Glomerular endothelial cell (primary cell): ENCODE measurements at regions not wholly inside any gene's neighbourhood (a gene's known extent, or its start where the extent isn't known, plus 50 kb on each side); places are given as distances from the start of the nearest gene placed in this dataset.

Experiments used
- DNase-seq: peaks from one replicate; pipeline ENCODE4 v3.0.0-alpha.2; 2011; ENCODE audit warnings: low read depth, low spot score; ENCODE audit errors: extremely low read depth

- no peak for DNase-seq
Measured at GRCh38 chr1:101316256-101316655, 79.4 kb downstream of the S1PR1 start.

- DNase-seq = no peak
Measured at GRCh38 chr1:101316799-101317198, 80.0 kb downstream of the S1PR1 start.

DNA sequence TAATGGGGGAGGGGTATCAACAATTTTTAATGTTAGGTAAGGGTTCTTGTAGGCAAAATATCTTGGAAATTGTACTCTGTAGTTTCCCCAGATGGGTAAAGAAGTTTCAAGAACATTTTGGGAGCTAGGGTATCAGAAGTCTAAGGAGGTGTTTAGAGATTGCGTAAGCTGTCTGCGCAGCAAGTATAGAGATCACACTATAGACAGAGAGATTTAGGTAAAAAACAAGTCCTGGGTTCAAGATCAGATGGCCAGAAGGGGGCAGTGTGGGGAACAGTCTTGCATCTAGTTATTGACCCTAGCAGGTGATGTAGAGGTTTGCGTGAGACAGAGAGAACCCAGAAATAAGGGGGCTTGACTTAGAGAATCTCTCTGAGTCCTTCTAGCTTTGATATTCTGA is 80.8 kb downstream of the S1PR1 start:
- no peak for DNase-seq

- no peak for DNase-seq
Measured at GRCh38 chr1:101323535-101323934, 86.7 kb downstream of the S1PR1 start.

GRCh38 chr1:101325144-101325543 is 88.3 kb downstream of the S1PR1 start:
- DNase-seq = no peak

GRCh38 chr1:101330427-101331130 is 93.8 kb downstream of the S1PR1 start:
- no peak for DNase-seq

- no peak for DNase-seq
Measured at GRCh38 chr1:101331794-101332193, 95.0 kb downstream of the S1PR1 start.

GRCh38 chr1:101332633-101333032 is 95.8 kb downstream of the S1PR1 start:
- no peak for DNase-seq

DNA sequence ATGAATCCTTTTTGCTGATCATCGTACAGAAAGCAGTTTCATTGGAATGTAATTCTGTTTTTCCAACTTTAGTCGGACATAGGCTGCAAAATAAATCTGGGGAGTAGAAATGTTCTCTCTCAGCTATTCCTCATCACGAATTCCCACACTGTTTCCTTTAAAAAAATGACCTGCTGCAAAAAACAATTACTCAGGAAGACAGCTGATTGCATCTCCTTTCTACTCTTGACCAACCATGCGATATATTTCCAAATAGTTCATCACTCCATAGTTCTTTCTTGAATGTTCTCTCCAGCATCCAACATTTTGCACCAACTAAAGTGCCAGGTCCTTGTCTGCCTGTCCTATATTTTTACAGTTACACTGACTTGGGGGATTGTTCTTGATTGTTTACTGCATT is 96.4 kb downstream of the S1PR1 start:
- DNase-seq = no peak

- DNase-seq = no peak
Measured at GRCh38 chr1:101337968-101338367, 101.1 kb downstream of the S1PR1 start.

GRCh38 chr1:101338714-101339430 is 102.1 kb downstream of the S1PR1 start:
- DNase-seq = no peak

DNA sequence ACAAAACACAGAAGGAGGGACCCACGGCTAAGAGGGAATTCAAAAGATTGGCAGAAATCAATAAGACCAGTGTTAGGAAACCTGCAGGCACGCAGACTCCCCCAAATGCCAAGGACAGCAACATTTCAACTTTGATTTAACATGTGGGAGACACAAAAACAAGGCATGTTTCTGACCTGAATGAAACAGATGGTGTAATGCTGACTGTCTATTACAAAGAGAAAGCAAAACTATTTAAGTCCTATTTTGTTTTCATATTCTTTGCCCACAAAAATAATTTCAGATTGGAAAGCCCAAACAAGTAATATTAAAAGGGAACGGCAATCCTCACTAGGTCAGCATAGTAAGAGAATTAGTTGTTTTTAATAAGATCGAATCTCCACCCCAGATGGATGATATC is 107.9 kb downstream of the S1PR1 start:
- DNase-seq = no peak

- no peak for DNase-seq
Measured at GRCh38 chr1:101346419-101346818, 109.6 kb downstream of the S1PR1 start.

DNA sequence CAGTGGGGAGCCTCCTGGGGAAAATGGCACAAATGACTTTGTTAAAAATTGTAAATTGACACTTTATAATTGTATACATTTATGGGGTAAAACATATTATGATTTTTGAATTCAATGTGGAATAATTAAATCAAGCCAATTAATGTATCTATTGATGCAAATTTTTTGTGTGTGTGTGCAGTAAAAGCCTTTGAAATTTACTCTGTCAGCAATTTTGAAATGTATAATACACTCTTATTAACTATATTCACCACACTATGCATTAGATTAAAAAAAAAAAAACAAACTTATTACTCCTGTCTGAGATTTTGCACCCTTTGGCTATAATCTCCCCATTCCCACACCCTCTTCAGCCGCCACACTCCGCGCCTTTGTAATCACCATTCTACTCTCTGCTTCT is 119.2 kb downstream of the S1PR1 start:
- DNase-seq = no peak

DNA sequence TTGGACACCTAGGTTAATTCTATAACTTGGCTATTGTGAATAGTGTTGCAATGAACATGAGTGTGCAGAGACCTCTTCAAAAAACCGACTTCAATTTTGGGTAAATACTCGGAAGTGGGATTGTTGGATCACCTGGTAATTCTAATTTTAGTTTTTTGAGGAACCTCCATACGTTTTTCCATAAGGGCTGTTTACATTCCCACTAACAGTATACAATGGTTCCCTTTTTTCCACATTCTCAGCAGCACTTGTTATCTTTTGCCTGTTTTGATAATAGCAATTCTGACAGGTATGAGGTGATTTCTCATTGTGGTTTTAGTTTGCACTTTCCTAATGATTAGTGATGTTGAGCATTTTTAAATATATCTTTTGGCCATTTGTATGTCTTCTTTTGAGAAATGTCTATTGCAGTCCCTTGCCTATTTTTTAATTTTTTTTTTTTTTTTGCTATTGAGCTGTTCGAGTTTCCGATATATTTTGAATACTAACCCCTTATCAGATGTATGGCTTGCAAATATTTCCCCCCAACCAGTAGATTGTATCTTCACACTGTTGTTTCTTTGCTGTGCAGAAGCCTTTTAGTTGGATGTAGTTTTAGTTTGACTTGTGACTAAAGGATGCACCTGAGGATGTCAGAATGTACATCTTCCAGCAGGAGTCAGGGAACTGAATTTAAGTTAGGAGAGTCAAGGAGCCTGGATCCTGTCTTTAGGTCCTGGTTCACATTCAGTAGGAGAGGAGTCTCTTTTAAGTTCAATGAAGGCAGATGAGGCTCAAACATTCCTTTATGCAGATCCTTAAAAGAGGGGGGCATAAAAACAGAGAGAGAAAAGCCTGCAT is 120.0 kb downstream of the S1PR1 start:
- DNase-seq = no peak

DNA sequence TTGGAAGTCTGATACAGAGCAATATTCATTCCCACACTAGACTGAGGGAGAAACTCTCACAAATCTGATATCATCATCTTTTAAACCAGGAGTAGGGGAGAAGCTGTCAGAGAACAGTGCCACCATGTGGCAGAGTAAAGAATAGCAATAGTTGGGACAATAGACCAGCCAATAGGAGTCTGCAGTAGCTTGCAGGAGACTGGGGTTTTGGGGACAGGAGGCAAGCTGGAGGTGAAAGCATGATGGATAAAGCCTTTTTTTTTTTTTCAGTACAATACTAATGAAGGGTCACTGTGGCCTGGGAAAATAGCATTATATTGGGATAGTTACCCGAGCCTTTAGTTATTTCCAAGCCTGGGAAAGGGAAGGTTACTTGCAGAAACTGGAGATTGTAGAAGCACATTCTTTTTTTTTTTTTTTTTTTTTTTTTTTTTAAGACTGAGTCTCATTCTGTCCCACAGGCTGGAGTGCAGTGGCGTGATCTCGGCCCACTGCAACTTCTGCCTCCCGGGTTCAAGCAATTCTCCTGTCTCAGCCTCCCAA is 120.7 kb downstream of the S1PR1 start:
- DNase-seq = peak; percentile 89

- no peak for DNase-seq
Measured at GRCh38 chr1:101360506-101360905, 123.7 kb downstream of the S1PR1 start.

GRCh38 chr1:101363891-101364318 is 127.1 kb downstream of the S1PR1 start:
- DNase-seq = no peak

GRCh38 chr1:101364370-101365120 is 127.7 kb downstream of the S1PR1 start:
- no peak for DNase-seq

DNA sequence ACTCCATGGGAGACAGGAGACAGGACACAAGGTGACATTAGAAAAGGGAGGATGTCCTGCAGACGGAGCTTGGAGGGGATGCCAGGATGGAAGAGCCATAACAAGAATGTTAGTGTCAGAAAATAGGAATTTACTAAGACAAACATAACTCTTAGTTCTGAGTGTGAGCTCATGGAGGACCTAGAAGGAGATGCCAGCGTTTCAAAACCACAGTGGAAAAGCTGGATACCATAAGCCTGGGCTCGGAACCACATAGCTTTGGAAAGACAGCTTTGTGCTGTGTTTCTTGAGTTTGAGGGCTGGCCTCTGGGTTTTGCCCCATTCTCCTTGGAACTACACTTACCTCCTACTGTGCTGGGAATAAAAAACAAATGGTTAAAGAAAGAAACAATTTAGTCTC is 128.4 kb downstream of the S1PR1 start:
- DNase-seq = no peak

- DNase-seq = no peak
Measured at GRCh38 chr1:101365878-101366277, 129.1 kb downstream of the S1PR1 start.
